22Rv1 (cell line): ENCODE measurements at regions not wholly inside any gene's neighbourhood (a gene's known extent, or its start where the extent isn't known, plus 50 kb on each side); places are given as distances from the start of the nearest gene placed in this dataset.

Experiments used
- ZFX ChIP-seq: fragments of 450-650 bp; IDR thresholded peaks from 2 replicates; pipeline ENCODE4 v1.6.1; 2017; ENCODE audit warnings: antibody characterized with exemption, borderline replicate concordance
- TF ChIP-seq, protein P1 (sequence below): fragments of 450-650 bp; IDR thresholded peaks from 2 replicates; pipeline ENCODE4 v1.5.1; 2017; ENCODE audit warnings: mild to moderate bottlenecking

DNA sequence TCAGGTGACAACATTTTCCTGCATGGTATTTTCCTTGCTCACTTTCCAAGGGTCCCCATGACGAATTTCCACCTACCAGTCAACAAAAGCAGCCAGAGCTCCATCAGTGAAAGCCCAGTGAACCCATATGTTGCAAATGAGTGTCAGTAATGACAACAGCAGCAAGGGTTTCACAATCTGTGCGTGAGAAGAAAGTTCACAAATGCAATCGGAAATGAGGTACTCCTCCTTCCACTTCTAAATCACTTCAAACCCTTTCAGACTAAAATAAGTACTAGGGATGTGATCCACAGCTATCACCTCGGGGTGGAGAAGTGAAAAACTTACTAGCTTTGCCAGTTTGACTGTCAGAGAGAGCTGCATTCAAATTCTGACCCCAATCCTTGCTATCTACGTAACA lies 55.6 kb upstream of the BET1 start:
- TF ChIP-seq, protein P1, sequence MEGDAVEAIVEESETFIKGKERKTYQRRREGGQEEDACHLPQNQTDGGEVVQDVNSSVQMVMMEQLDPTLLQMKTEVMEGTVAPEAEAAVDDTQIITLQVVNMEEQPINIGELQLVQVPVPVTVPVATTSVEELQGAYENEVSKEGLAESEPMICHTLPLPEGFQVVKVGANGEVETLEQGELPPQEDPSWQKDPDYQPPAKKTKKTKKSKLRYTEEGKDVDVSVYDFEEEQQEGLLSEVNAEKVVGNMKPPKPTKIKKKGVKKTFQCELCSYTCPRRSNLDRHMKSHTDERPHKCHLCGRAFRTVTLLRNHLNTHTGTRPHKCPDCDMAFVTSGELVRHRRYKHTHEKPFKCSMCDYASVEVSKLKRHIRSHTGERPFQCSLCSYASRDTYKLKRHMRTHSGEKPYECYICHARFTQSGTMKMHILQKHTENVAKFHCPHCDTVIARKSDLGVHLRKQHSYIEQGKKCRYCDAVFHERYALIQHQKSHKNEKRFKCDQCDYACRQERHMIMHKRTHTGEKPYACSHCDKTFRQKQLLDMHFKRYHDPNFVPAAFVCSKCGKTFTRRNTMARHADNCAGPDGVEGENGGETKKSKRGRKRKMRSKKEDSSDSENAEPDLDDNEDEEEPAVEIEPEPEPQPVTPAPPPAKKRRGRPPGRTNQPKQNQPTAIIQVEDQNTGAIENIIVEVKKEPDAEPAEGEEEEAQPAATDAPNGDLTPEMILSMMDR: no peak
- no peak for TF ChIP-seq ZFX
